Fibroblast of skin of right biceps (primary cell): ENCODE measurements at regions not wholly inside any gene's neighbourhood (a gene's known extent, or its start where the extent isn't known, plus 50 kb on each side); places are given as distances from the start of the nearest gene placed in this dataset.

Experiments
- DNase-seq: peaks from one replicate; pipeline ENCODE4 v3.0.0-alpha.2; 2013

GRCh38 chr1:88275259-88275862, 408.7 kb upstream of the PKN2 start:
- peak; percentile 8 for DNase-seq

- peak; percentile 84 for DNase-seq
These were observed 407.9 kb upstream of the PKN2 start for GRCh38 chr1:88276163-88276562.

- DNase-seq = peak; percentile 23
These were observed 400.0 kb upstream of the PKN2 start for GRCh38 chr1:88284066-88284465.

- no peak for DNase-seq
These were observed 399.3 kb upstream of the PKN2 start for GRCh38 chr1:88284666-88285366.

- DNase-seq = no peak
These were observed 397.4 kb upstream of the PKN2 start for GRCh38 chr1:88286716-88287115.

GRCh38 chr1:88288571-88288970, 395.5 kb upstream of the PKN2 start:
- no peak for DNase-seq

GRCh38 chr1:88289401-88290102, 394.5 kb upstream of the PKN2 start:
- DNase-seq = no peak

- no peak for DNase-seq
These were observed 392.3 kb upstream of the PKN2 start for GRCh38 chr1:88291611-88292354.

- no peak for DNase-seq
These were observed 390.3 kb upstream of the PKN2 start for GRCh38 chr1:88293691-88294190.

- DNase-seq = no peak
These were observed 387.8 kb upstream of the PKN2 start for GRCh38 chr1:88296227-88296626.

- no peak for DNase-seq
These were observed 387.4 kb upstream of the PKN2 start for GRCh38 chr1:88296642-88297041.

- DNase-seq = peak; percentile 26
These were observed 385.6 kb upstream of the PKN2 start for GRCh38 chr1:88298506-88298905.

GRCh38 chr1:88300752-88301263, 383.3 kb upstream of the PKN2 start:
- DNase-seq = no peak

- peak; percentile 47 for DNase-seq
These were observed 381.1 kb upstream of the PKN2 start for GRCh38 chr1:88302843-88303486.

GRCh38 chr1:88311265-88311664, 372.8 kb upstream of the PKN2 start:
- DNase-seq = no peak

GRCh38 chr1:88311907-88312306, 372.2 kb upstream of the PKN2 start:
- DNase-seq = no peak

- DNase-seq = no peak
These were observed 366.7 kb upstream of the PKN2 start for GRCh38 chr1:88317396-88317795.

- no peak for DNase-seq
These were observed 365.3 kb upstream of the PKN2 start for GRCh38 chr1:88318740-88319139.

- DNase-seq = no peak
These were observed 363.8 kb upstream of the PKN2 start for GRCh38 chr1:88320291-88320690.

- DNase-seq = no peak
These were observed 362.4 kb upstream of the PKN2 start for GRCh38 chr1:88321706-88322105.

- DNase-seq = no peak
These were observed 359.2 kb upstream of the PKN2 start for GRCh38 chr1:88324899-88325298.
